ENCODE measurements at regions not wholly inside any gene's neighbourhood (a gene's known extent, or its start where the extent isn't known, plus 50 kb on each side); places are given as distances from the start of the nearest gene placed in this dataset.

- no peak overlapping the region for H3K9ac ChIP-seq (ENCODE audit: low read length in 3 of 3)
- no peak for DNase-seq
- no peak for FAIRE-seq
- TF ChIP-seq, protein P1, sequence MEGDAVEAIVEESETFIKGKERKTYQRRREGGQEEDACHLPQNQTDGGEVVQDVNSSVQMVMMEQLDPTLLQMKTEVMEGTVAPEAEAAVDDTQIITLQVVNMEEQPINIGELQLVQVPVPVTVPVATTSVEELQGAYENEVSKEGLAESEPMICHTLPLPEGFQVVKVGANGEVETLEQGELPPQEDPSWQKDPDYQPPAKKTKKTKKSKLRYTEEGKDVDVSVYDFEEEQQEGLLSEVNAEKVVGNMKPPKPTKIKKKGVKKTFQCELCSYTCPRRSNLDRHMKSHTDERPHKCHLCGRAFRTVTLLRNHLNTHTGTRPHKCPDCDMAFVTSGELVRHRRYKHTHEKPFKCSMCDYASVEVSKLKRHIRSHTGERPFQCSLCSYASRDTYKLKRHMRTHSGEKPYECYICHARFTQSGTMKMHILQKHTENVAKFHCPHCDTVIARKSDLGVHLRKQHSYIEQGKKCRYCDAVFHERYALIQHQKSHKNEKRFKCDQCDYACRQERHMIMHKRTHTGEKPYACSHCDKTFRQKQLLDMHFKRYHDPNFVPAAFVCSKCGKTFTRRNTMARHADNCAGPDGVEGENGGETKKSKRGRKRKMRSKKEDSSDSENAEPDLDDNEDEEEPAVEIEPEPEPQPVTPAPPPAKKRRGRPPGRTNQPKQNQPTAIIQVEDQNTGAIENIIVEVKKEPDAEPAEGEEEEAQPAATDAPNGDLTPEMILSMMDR (IDR thresholded peaks at IDR 0.05; ENCODE audit: borderline replicate concordance, extremely low read depth, insufficient read depth): no peak
- no peaks in the 10 kb centered on the region for H3K36me3 ChIP-seq (ENCODE audit: control insufficient read depth in 2 of 3, insufficient read depth in 3 of 3, low read length in 3 of 3)
- no peaks in the 10 kb centered on the region for H3K4me1 ChIP-seq (ENCODE audit: control insufficient read depth in 2 of 3, insufficient read depth in 2 of 3, low read depth in 1 of 3, low read length in 3 of 3)
- no peaks in the 10 kb centered on the region for H3K27me3 ChIP-seq (ENCODE audit: control insufficient read depth, insufficient read depth, low read length)
- intact Hi-C loops (cut with DNase I): no loop called here
- H3K9me3 ChIP-seq (ENCODE audit: control insufficient read depth in 2 of 3, insufficient read depth in 1 of 3, low read length in 3 of 3): no peaks in the 10 kb centered on the region
- no peak overlapping the region for H3K27ac ChIP-seq (ENCODE audit: low read depth in 2 of 2, low read length in 2 of 2)
- no peak overlapping the region for H3K4me3 ChIP-seq (ENCODE audit: low read length in 3 of 3)
Measured at GRCh38 chr1:221234791-221235190, 355.5 kb downstream of the HLX start.

- Histone ChIP-seq H3K27ac (ENCODE audit: low read depth in 2 of 2, low read length in 2 of 2) (no peak overlapping the region), H3K27me3 (ENCODE audit: control insufficient read depth, insufficient read depth, low read length) (no peaks in the 10 kb centered on the region), H3K4me3 (ENCODE audit: low read length in 3 of 3) (no peak overlapping the region), H3K9ac (ENCODE audit: low read length in 3 of 3) (no peak overlapping the region), H3K9me3 (ENCODE audit: control insufficient read depth in 2 of 3, insufficient read depth in 1 of 3, low read length in 3 of 3) (no peaks in the 10 kb centered on the region), H3K36me3 (ENCODE audit: control insufficient read depth in 2 of 3, insufficient read depth in 3 of 3, low read length in 3 of 3) (no peaks in the 10 kb centered on the region), H3K4me1 (ENCODE audit: control insufficient read depth in 2 of 3, insufficient read depth in 2 of 3, low read depth in 1 of 3, low read length in 3 of 3) (no peaks in the 10 kb centered on the region)
- FAIRE-seq: no peak
- DNase-seq: peak in 2 of 5 donors; percentile 41 to 63
- TF ChIP-seq, protein P1 (IDR thresholded peaks at IDR 0.05; ENCODE audit: borderline replicate concordance, extremely low read depth, insufficient read depth): no peak
- intact Hi-C loops (cut with DNase I): no loop called here
Measured at GRCh38 chr1:221237587-221237986, 358.3 kb downstream of the HLX start.

GRCh38 chr1:221239181-221239580 lies 359.9 kb downstream of the HLX start:
- TF ChIP-seq, protein P1 (IDR thresholded peaks at IDR 0.05; ENCODE audit: borderline replicate concordance, extremely low read depth, insufficient read depth): no peak
- no peak for FAIRE-seq
- no peak overlapping the region for H3K4me3 ChIP-seq (ENCODE audit: low read length in 3 of 3)
- no peaks in the 10 kb centered on the region for H3K9me3 ChIP-seq (ENCODE audit: control insufficient read depth in 2 of 3, insufficient read depth in 1 of 3, low read length in 3 of 3)
- H3K36me3 ChIP-seq (ENCODE audit: control insufficient read depth in 2 of 3, insufficient read depth in 3 of 3, low read length in 3 of 3): no peaks in the 10 kb centered on the region
- H3K27me3 ChIP-seq (ENCODE audit: control insufficient read depth, insufficient read depth, low read length): no peaks in the 10 kb centered on the region
- DNase-seq: peak in 1 of 5 donors; percentile 5
- H3K27ac ChIP-seq (ENCODE audit: low read depth in 2 of 2, low read length in 2 of 2): no peak overlapping the region
- intact Hi-C loops (cut with DNase I): no loop called here
- no peak overlapping the region for H3K9ac ChIP-seq (ENCODE audit: low read length in 3 of 3)
- no peaks in the 10 kb centered on the region for H3K4me1 ChIP-seq (ENCODE audit: control insufficient read depth in 2 of 3, insufficient read depth in 2 of 3, low read depth in 1 of 3, low read length in 3 of 3)

DNA sequence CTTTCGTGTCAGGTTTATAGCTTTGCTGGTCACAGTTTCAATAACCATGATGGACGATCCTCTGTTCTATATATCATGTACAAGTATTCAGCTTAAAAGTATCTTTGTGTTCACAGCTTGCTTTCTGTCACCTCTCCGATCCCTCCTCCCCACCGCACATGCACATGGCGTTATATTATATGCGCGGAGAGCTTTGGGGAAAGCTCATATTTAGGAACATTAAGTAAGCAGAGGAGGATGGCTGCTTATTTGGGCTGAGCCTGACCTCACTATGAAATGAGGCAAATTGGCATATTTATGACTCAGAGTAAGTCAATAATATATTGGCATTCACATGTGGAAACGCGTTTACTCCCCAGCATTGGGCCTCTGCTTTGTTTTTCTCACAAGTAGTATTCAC lies 360.5 kb downstream of the HLX start:
- Histone ChIP-seq H3K4me1 (ENCODE audit: control insufficient read depth in 2 of 3, insufficient read depth in 2 of 3, low read depth in 1 of 3, low read length in 3 of 3) (no peaks in the 10 kb centered on the region), H3K27ac (ENCODE audit: low read depth in 2 of 2, low read length in 2 of 2) (no peak overlapping the region), H3K9ac (ENCODE audit: low read length in 3 of 3) (no peak overlapping the region), H3K4me3 (ENCODE audit: low read length in 3 of 3) (no peak overlapping the region), H3K36me3 (ENCODE audit: control insufficient read depth in 2 of 3, insufficient read depth in 3 of 3, low read length in 3 of 3) (no peaks in the 10 kb centered on the region), H3K9me3 (ENCODE audit: control insufficient read depth in 2 of 3, insufficient read depth in 1 of 3, low read length in 3 of 3) (no peaks in the 10 kb centered on the region), H3K27me3 (ENCODE audit: control insufficient read depth, insufficient read depth, low read length) (no peaks in the 10 kb centered on the region)
- FAIRE-seq (no peak), DNase-seq (peak in 2 of 5 donors; percentile 7 to 59)
- TF ChIP-seq, protein P1 (IDR thresholded peaks at IDR 0.05; ENCODE audit: borderline replicate concordance, extremely low read depth, insufficient read depth): no peak
- intact Hi-C loops (cut with DNase I): no loop called here
